KMS-11 (cell line): ENCODE measurements at regions not wholly inside any gene's neighbourhood (a gene's known extent, or its start where the extent isn't known, plus 50 kb on each side); places are given as distances from the start of the nearest gene placed in this dataset.

Source experiments
- H2AFZ ChIP-seq: fragments of 200-600 bp; sonication (generic); 2 replicates; pipeline ENCODE4 v1.6.1; 2016; ENCODE audit warnings: antibody characterized with exemption, mixed run types, low read depth
- H3K27ac ChIP-seq: fragments of 200-600 bp; sonication (generic); 2 replicates; pipeline ENCODE4 v1.6.1; 2016; ENCODE audit warnings: mild to moderate bottlenecking, mixed run types
- H3K27me3 ChIP-seq: fragments of 200-600 bp; sonication (generic); 2 replicates; pipeline ENCODE4 v1.6.1; 2017; ENCODE audit warnings: mild to moderate bottlenecking, low read depth, mixed run types, moderate library complexity; ENCODE audit not compliant: insufficient read depth
- H3K36me3 ChIP-seq: fragments of 200-600 bp; sonication (generic); 2 replicates; pipeline ENCODE4 v1.6.1; 2017; ENCODE audit warnings: mild to moderate bottlenecking, mixed run types; ENCODE audit not compliant: insufficient read depth
- H3K4me1 ChIP-seq: fragments of 200-600 bp; sonication (generic); 2 replicates; pipeline ENCODE4 v1.6.1; 2016; ENCODE audit warnings: mild to moderate bottlenecking, low read depth, mixed run types; ENCODE audit not compliant: poor library complexity, severe bottlenecking
- H3K4me2 ChIP-seq: fragments of 200-600 bp; sonication (generic); 2 replicates; pipeline ENCODE4 v1.7.0; 2016; ENCODE audit warnings: mild to moderate bottlenecking, mixed run types
- H3K4me3 ChIP-seq: fragments of 200-600 bp; sonication (generic); IDR thresholded peaks from 2 replicates; pipeline ENCODE4 v1.6.1; 2017; ENCODE audit warnings: low read depth, low read length, mixed read lengths; ENCODE audit not compliant: insufficient read depth
- H3K79me2 ChIP-seq: fragments of 200-600 bp; sonication (generic); 2 replicates; pipeline ENCODE4 v1.6.1; 2016; ENCODE audit warnings: low read depth, mixed run types; ENCODE audit not compliant: insufficient read depth
- H3K9ac ChIP-seq: fragments of 200-600 bp; sonication (generic); 2 replicates; pipeline ENCODE4 v1.6.1; 2016; ENCODE audit warnings: mild to moderate bottlenecking, mixed run types
- H4K20me1 ChIP-seq: fragments of 200-600 bp; sonication (generic); 2 replicates; pipeline ENCODE4 v1.6.1; 2016; ENCODE audit warnings: mild to moderate bottlenecking, mixed run types; ENCODE audit not compliant: insufficient read depth
- CTCF ChIP-seq: fragments of 200-600 bp; sonication (generic); conservative IDR thresholded peaks from 2 replicates; pipeline ENCODE4 v1.6.1; 2017; ENCODE audit warnings: low read depth, mild to moderate bottlenecking, antibody characterized with exemption, low read length, moderate library complexity, mixed read lengths

GRCh38 chr21:35953597-35953996 is 106.7 kb downstream of the SETD4 start:
- H3K4me3 ChIP-seq = no peak overlapping the region
- H3K27ac ChIP-seq = no peak overlapping the region
- H3K79me2 ChIP-seq = no peaks in the 10 kb centered on the region
- H3K9ac ChIP-seq = no peak overlapping the region
- no peak overlapping the region for H3K4me2 ChIP-seq
- no peak for TF ChIP-seq CTCF
- no peaks in the 10 kb centered on the region for H3K4me1 ChIP-seq
- no peaks in the 10 kb centered on the region for H3K27me3 ChIP-seq
- H3K36me3 ChIP-seq = no peaks in the 10 kb centered on the region
- H4K20me1 ChIP-seq = no peaks in the 10 kb centered on the region
- H2AFZ ChIP-seq = no peak overlapping the region

GRCh38 chr21:35952651-35953340 is 107.5 kb downstream of the SETD4 start:
- no peaks in the 10 kb centered on the region for H3K36me3 ChIP-seq

GRCh38 chr21:35948982-35949381 is 111.3 kb downstream of the SETD4 start:
- Histone ChIP-seq H3K36me3 (no peaks in the 10 kb centered on the region), H3K4me1 (no peaks in the 10 kb centered on the region), H3K4me3 (no peak overlapping the region), H3K27ac (no peak overlapping the region), H3K9ac (no peak overlapping the region), H3K27me3 (no peaks in the 10 kb centered on the region), H3K4me2 (no peak overlapping the region), H4K20me1 (no peaks in the 10 kb centered on the region), H2AFZ (no peak overlapping the region), H3K79me2 (no peaks in the 10 kb centered on the region)
- no peak for TF ChIP-seq CTCF

More at GRCh38 chr21:35952651-35953340, 107.5 kb downstream of the SETD4 start:
- H3K4me1 ChIP-seq = no peaks in the 10 kb centered on the region
- H4K20me1 ChIP-seq = no peaks in the 10 kb centered on the region
- H3K27ac ChIP-seq = no peak overlapping the region
- no peak overlapping the region for H3K9ac ChIP-seq
- no peaks in the 10 kb centered on the region for H3K27me3 ChIP-seq
- no peak overlapping the region for H2AFZ ChIP-seq
- H3K4me3 ChIP-seq = no peak overlapping the region
- H3K4me2 ChIP-seq = no peak overlapping the region
- H3K79me2 ChIP-seq = no peaks in the 10 kb centered on the region
- TF ChIP-seq CTCF = no peak

DNA sequence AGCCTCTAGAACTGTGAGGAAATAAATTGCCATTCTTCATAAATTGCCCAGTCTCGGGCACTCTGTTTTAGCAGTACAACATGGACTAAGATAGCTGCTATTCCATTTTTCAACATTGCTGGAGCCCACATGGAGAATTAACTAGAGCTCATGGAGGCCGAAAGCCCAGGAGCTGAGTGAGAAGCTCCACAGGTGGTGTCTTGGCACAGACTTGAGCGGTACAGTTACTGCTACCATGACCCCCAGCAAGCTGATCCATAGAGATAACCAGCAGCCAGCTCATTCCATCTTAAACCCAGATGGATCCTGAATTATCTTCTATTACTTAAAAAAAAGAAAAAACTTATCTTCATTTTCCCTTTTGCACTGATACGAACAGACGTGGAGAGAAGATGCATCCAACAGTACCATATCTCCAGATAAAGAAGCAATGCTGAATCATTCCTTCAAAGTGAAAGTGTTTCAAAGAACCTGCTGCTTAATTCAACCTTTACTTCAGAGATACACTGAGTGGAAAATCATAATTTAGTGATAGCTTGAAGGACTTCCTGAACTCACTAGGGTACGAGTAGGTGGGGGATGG is 115.1 kb downstream of the SETD4 start:
- Histone ChIP-seq H3K79me2 (no peaks in the 10 kb centered on the region), H3K27ac (no peak overlapping the region), H3K4me3 (no peak overlapping the region), H2AFZ (no peak overlapping the region), H4K20me1 (no peaks in the 10 kb centered on the region), H3K4me2 (no peak overlapping the region), H3K27me3 (no peaks in the 10 kb centered on the region), H3K9ac (no peak overlapping the region), H3K36me3 (no peaks in the 10 kb centered on the region), H3K4me1 (no peaks in the 10 kb centered on the region)
- no peak for TF ChIP-seq CTCF
